MM.1S (cell line): ENCODE measurements at regions not wholly inside any gene's neighbourhood (a gene's known extent, or its start where the extent isn't known, plus 50 kb on each side); places are given as distances from the start of the nearest gene placed in this dataset.

Experiments used
- DNase-seq: peaks from one replicate; pipeline ENCODE4 v3.0.0-alpha.2; 2015
- H2AFZ ChIP-seq: fragments of 300-600 bp; sonication (generic); 2 replicates; pipeline ENCODE4 v1.6.0; 2016; ENCODE audit warnings: antibody characterized with exemption, low read length
- H3F3A ChIP-seq: fragments of 300-600 bp; sonication (generic); 2 replicates; pipeline ENCODE4 v1.6.1; 2016; ENCODE audit warnings: mild to moderate bottlenecking, antibody characterized with exemption, low read length, moderate library complexity, mixed read lengths; ENCODE audit not compliant: insufficient read depth
- H3K27ac ChIP-seq: fragments of 300-600 bp; sonication (generic); 2 replicates; pipeline ENCODE4 v1.5.1; 2016; ENCODE audit warnings: mild to moderate bottlenecking, low read length
- H3K27me3 ChIP-seq: fragments of 300-600 bp; sonication (generic); replicated peaks from 2 replicates; pipeline ENCODE4 v1.6.0; 2016; ENCODE audit warnings: low read length; ENCODE audit not compliant: insufficient read depth
- H3K36me3 ChIP-seq: fragments of 300-600 bp; sonication (generic); replicated peaks from 2 replicates; pipeline ENCODE4 v1.6.1; 2016; ENCODE audit warnings: mild to moderate bottlenecking, low read length, mixed read lengths; ENCODE audit not compliant: insufficient read depth
- H3K4me1 ChIP-seq: fragments of 300-600 bp; sonication (generic); 2 replicates; pipeline ENCODE4 v1.6.1; 2016; ENCODE audit warnings: low read length, mixed read lengths
- H3K4me2 ChIP-seq: fragments of 300-600 bp; sonication (generic); 2 replicates; pipeline ENCODE4 v1.6.0; 2016; ENCODE audit warnings: low read depth, low read length
- H3K4me3 ChIP-seq: fragments of 300-600 bp; sonication (generic); 2 replicates; pipeline ENCODE4 v1.5.1; 2016; ENCODE audit warnings: low read length, mixed read lengths
- H3K79me2 ChIP-seq: fragments of 300-600 bp; sonication (generic); 2 replicates; pipeline ENCODE4 v1.6.1; 2016; ENCODE audit warnings: mixed run types, low read length, mixed read lengths
- H3K9ac ChIP-seq: fragments of 300-600 bp; sonication (generic); 2 replicates; pipeline ENCODE4 v1.6.1; 2016; ENCODE audit warnings: low read length, mixed read lengths
- H3K9me2 ChIP-seq: fragments of 300-600 bp; sonication (generic); replicated peaks from 2 replicates; pipeline ENCODE4 v1.6.1; 2016; ENCODE audit warnings: mild to moderate bottlenecking, low read length, mixed read lengths; ENCODE audit not compliant: insufficient read depth
- H3K9me3 ChIP-seq: fragments of 300-600 bp; sonication (generic); replicated peaks from 2 replicates; pipeline ENCODE4 v1.6.1; 2016; ENCODE audit warnings: mild to moderate bottlenecking, low read length, mixed read lengths; ENCODE audit not compliant: insufficient read depth
- H4K20me1 ChIP-seq: fragments of 300-600 bp; sonication (generic); 2 replicates; pipeline ENCODE4 v1.6.1; 2016; ENCODE audit warnings: mild to moderate bottlenecking, low read length, moderate library complexity, mixed read lengths; ENCODE audit not compliant: insufficient read depth
- EZH2 ChIP-seq: fragments of 300-600 bp; sonication (generic); optimal IDR thresholded peaks from 2 replicates; pipeline ENCODE3; 2017; ENCODE audit warnings: low read depth, mild to moderate bottlenecking, antibody characterized with exemption, low read length, mixed read lengths
- EZH2phosphoT487 ChIP-seq: fragments of 300-600 bp; sonication (generic); IDR thresholded peaks from 2 replicates; pipeline ENCODE4 v1.6.1; 2018; ENCODE audit warnings: antibody characterized with exemption, low read length
- TF ChIP-seq, protein P1 (sequence below): fragments of 300-600 bp; sonication (generic); IDR thresholded peaks from 2 replicates; pipeline ENCODE4 v1.5.1; 2016; ENCODE audit warnings: antibody characterized with exemption, low read length, mixed read lengths

DNA sequence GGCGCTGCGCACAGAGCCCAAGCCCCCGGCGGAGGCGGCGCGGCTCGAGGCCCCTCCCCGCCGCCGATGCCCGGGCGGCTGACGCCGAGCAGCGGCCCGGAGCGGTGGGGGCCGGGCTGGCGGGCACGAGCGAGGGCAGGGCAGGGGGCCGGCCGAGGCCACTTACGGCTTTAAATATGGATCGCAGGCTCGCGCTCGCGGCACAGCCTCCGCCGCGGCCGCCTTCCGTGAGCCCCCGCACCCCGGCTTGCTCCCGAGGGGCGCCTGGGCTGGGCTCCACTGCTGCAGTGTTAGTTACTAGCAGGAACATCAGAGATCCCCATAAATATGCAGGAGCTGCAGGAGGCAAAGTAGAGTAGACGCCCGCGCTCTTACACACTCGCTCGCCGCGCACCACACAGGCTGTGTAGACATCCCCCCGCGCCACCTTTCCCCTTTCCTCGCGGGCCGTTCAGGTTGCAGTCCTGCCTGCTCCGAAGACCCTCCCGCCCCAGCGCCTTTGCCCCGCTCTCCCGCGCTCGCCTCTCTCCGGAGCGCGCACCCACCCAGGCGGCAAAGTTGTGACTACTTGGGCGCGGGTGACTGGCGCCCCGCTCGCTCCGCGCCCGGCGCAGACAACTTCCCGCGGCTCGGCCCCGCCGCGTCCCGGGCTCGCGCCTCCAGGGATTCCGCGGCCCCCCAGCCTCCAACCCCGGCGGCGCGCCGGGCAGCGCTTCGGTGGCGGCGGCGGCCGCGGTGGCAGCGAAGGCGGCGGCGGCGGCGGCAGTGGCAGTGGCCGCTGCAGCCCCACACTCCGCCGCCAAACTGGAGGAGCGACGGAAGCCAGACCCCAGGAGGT, 152.0 kb upstream of the SLC4A4 start:
- Histone ChIP-seq H3K4me3 (peak overlapping the region; percentile 72), H3K27ac (no peak overlapping the region), H3K4me2 (peak overlapping the region; percentile 70), H3K9ac (peak overlapping the region; percentile 47; the same call in 1 of the 2 replicates), H3K79me2 (no peaks in the 10 kb centered on the region), H3K9me2 (no peaks in the 10 kb centered on the region), H2AFZ (peak overlapping the region; percentile 76), H3F3A (0 out of 2 replicates have a peak, but pooled peaks cover 3% of the 10 kb centered on the region), H4K20me1 (no peaks in the 10 kb centered on the region), H3K36me3 (no peaks in the 10 kb centered on the region), H3K4me1 (no peaks in the 10 kb centered on the region; the same call in 1 of the 2 replicates), H3K9me3 (no peaks in the 10 kb centered on the region), H3K27me3 (no peaks in the 10 kb centered on the region)
- TF ChIP-seq, protein P1, sequence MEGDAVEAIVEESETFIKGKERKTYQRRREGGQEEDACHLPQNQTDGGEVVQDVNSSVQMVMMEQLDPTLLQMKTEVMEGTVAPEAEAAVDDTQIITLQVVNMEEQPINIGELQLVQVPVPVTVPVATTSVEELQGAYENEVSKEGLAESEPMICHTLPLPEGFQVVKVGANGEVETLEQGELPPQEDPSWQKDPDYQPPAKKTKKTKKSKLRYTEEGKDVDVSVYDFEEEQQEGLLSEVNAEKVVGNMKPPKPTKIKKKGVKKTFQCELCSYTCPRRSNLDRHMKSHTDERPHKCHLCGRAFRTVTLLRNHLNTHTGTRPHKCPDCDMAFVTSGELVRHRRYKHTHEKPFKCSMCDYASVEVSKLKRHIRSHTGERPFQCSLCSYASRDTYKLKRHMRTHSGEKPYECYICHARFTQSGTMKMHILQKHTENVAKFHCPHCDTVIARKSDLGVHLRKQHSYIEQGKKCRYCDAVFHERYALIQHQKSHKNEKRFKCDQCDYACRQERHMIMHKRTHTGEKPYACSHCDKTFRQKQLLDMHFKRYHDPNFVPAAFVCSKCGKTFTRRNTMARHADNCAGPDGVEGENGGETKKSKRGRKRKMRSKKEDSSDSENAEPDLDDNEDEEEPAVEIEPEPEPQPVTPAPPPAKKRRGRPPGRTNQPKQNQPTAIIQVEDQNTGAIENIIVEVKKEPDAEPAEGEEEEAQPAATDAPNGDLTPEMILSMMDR: no peak
- TF ChIP-seq EZH2phosphoT487: no peak
- no peak for TF ChIP-seq EZH2
- peak; percentile 55 for DNase-seq

DNA sequence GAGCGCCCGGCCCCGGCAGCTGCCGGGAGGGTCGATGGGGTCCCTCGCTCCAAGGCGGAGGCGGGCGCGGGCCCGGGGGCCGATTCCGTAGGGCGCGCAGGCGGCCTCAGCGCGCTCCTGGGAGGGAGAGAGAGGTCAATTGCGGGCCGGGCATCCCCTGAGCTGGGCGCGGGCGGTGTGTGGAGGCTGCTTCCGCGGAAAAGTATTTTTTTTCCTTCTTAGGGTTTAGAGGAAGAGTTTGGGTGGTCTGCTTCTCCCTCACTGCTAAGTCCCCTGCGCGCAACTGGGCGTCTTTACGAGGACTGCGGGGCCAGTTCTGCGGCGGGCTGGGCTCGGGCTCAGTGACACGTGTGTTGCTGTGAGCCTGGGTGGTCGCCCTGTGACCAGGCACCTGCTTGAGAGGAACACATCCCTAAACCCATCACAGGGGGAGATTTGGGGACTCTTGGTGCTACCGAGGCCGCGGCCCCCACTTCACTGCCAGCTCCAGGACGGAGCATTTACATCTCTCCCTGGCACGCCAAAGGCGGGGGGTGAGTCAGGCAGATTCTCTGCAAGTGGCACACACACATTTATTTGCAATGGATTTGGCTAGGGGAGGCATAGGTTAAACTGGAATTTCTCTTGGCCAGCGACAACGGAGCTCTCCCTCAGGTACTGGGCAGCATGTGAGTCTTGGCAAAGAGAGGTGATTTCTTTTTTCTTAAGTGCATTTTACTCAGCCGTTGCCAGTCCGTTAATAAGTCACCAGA, 151.2 kb upstream of the SLC4A4 start:
- Histone ChIP-seq H3K4me3 (peak overlapping the region; percentile 67), H3K27ac (no peak overlapping the region), H3K36me3 (no peaks in the 10 kb centered on the region), H3K4me1 (no peaks in the 10 kb centered on the region; the same call in 1 of the 2 replicates), H3K9me3 (no peaks in the 10 kb centered on the region), H3K9ac (peak overlapping the region; percentile 35; the same call in 1 of the 2 replicates), H3K9me2 (no peaks in the 10 kb centered on the region), H4K20me1 (no peaks in the 10 kb centered on the region), H3K27me3 (no peaks in the 10 kb centered on the region), H3K4me2 (peak overlapping the region; percentile 70), H3K79me2 (no peaks in the 10 kb centered on the region), H3F3A (0 out of 2 replicates have a peak, but pooled peaks cover 3% of the 10 kb centered on the region), H2AFZ (peak overlapping the region; percentile 68)
- DNase-seq: no peak
- TF ChIP-seq EZH2phosphoT487 (no peak), EZH2 (no peak)
- TF ChIP-seq, protein P1: no peak

DNA sequence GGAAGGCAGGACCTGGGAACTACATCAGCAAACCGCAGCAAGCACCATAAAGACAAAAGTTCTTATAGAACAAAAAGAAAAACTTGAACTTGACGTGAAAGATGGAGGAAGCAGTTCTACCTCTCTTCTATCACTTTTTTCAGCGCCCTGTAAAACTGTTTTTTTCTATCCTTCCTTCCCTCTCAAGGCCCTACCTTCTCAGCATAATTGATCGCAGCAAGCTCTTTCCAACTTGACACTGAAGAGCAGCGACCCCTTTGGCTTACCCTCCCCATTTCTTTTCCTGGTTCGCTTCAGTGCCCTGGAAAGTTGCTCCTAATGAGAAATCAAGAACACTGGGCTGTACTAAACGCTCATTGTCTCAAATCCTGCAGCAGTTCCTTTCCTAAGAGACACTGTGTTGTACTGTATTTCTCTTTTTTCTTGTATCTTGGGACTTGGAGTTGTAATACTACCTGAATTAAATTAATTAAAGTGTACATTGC, 150.6 kb upstream of the SLC4A4 start:
- Histone ChIP-seq H3K27me3 (no peaks in the 10 kb centered on the region), H3K27ac (no peak overlapping the region)

More for the DNA sequence above, 150.6 kb upstream of the SLC4A4 start:
- DNase-seq: no peak
- H3F3A ChIP-seq: 0 out of 2 replicates have a peak, but pooled peaks cover 3% of the 10 kb centered on the region
- H3K36me3 ChIP-seq: no peaks in the 10 kb centered on the region
- no peaks in the 10 kb centered on the region for H4K20me1 ChIP-seq
- H2AFZ ChIP-seq: peak overlapping the region; percentile 68; the same call in 1 of the 2 replicates
- peak overlapping the region; percentile 67 for H3K4me3 ChIP-seq
- H3K9me3 ChIP-seq: no peaks in the 10 kb centered on the region
- TF ChIP-seq EZH2 (no peak), EZH2phosphoT487 (no peak)
- TF ChIP-seq, protein P1: no peak
- no peaks in the 10 kb centered on the region for H3K79me2 ChIP-seq
- peak overlapping the region; percentile 70; the same call in 1 of the 2 replicates for H3K4me2 ChIP-seq
- H3K4me1 ChIP-seq: no peaks in the 10 kb centered on the region; the same call in 1 of the 2 replicates
- H3K9ac ChIP-seq: no peak overlapping the region
- H3K9me2 ChIP-seq: no peaks in the 10 kb centered on the region
